HG03571 (cell line): ENCODE measurements at regions not wholly inside any gene's neighbourhood (a gene's known extent, or its start where the extent isn't known, plus 50 kb on each side); places are given as distances from the start of the nearest gene placed in this dataset.

Experiments used
- ATAC-seq: cut with Tn5 transposase; IDR thresholded peaks from one replicate; pipeline ENCODE4 v1.9.1; 2021; ENCODE audit not compliant: unreplicated experiment

GRCh38 chr10:130998642-130999041, 312.9 kb downstream of the TCERG1L start:
- no peak for ATAC-seq

- ATAC-seq, result no peak
Measured at GRCh38 chr10:130999376-131000202, 311.9 kb downstream of the TCERG1L start.

- ATAC-seq, result no peak
Measured at GRCh38 chr10:131000244-131000643, 311.3 kb downstream of the TCERG1L start.

GRCh38 chr10:131000743-131001142, 310.8 kb downstream of the TCERG1L start:
- ATAC-seq, result no peak

GRCh38 chr10:131001438-131001837, 310.1 kb downstream of the TCERG1L start:
- ATAC-seq, result no peak

- ATAC-seq, result no peak
Measured at GRCh38 chr10:131002031-131002861, 309.3 kb downstream of the TCERG1L start.

- ATAC-seq, result no peak
Measured at GRCh38 chr10:131003455-131003854, 308.1 kb downstream of the TCERG1L start.

GRCh38 chr10:131004276-131004675, 307.2 kb downstream of the TCERG1L start:
- ATAC-seq, result no peak

- ATAC-seq, result no peak
Measured at GRCh38 chr10:131006458-131007256, 304.9 kb downstream of the TCERG1L start.

GRCh38 chr10:131009791-131010190, 301.7 kb downstream of the TCERG1L start:
- no peak for ATAC-seq

- ATAC-seq, result no peak
Measured at GRCh38 chr10:131010965-131011575, 300.5 kb downstream of the TCERG1L start.

GRCh38 chr10:131011936-131012640, 299.4 kb downstream of the TCERG1L start:
- no peak for ATAC-seq

- ATAC-seq, result no peak
Measured at GRCh38 chr10:131012641-131012985, 298.9 kb downstream of the TCERG1L start.

GRCh38 chr10:131013281-131013912, 298.1 kb downstream of the TCERG1L start:
- no peak for ATAC-seq

GRCh38 chr10:131014271-131014670, 297.2 kb downstream of the TCERG1L start:
- ATAC-seq, result no peak

GRCh38 chr10:131015271-131015670, 296.2 kb downstream of the TCERG1L start:
- no peak for ATAC-seq

- no peak for ATAC-seq
Measured at GRCh38 chr10:131016556-131016955, 295.0 kb downstream of the TCERG1L start.

GRCh38 chr10:131017566-131018285, 293.8 kb downstream of the TCERG1L start:
- no peak for ATAC-seq

GRCh38 chr10:131018886-131019500, 292.5 kb downstream of the TCERG1L start:
- ATAC-seq, result no peak
